ENCODE measurements at regions not wholly inside any gene's neighbourhood (a gene's known extent, or its start where the extent isn't known, plus 50 kb on each side); places are given as distances from the start of the nearest gene placed in this dataset.

GRCh38 chrX:104459796-104460195 lies 106.2 kb upstream of the IL1RAPL2 start:
- no peak for TF ChIP-seq CTCF (IDR thresholded peaks at IDR 0.05; ENCODE audit: insufficient read depth, low read depth, low read length)
- TF ChIP-seq EZH2 (IDR thresholded peaks at IDR 0.05; ENCODE audit: insufficient read depth, low read length) = no peak
